22Rv1 (cell line): ENCODE measurements at regions not wholly inside any gene's neighbourhood (a gene's known extent, or its start where the extent isn't known, plus 50 kb on each side); places are given as distances from the start of the nearest gene placed in this dataset.

Experiments used
- CTCF ChIP-seq: fragments of 450-650 bp; IDR thresholded peaks from 2 replicates; pipeline ENCODE4 v1.5.1; 2017; ENCODE audit warnings: mild to moderate bottlenecking
- ZFX ChIP-seq: fragments of 450-650 bp; IDR thresholded peaks from 2 replicates; pipeline ENCODE4 v1.6.1; 2017; ENCODE audit warnings: antibody characterized with exemption, borderline replicate concordance

DNA sequence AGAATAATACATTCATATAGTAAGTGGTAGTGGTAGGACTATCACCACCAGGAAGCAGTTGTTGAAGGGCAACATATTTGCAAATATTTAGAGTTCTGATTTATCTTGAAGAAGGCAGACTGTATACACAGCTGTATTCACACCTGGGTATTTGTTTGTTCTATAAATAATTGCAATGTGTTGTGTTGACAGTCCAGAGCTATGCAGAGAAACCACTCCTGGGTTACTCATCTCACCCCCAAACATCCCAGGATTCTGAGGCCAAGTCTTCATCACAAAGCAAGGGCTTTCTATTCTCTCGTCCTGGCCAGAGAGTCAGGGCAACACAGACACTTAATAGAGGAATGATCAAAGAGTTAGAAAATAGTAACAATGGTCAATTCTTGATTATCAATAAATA lies 102.1 kb upstream of the FAT3 start:
- TF ChIP-seq CTCF (no peak), ZFX (no peak)
